SU-DHL-6 (cell line): ENCODE measurements at regions not wholly inside any gene's neighbourhood (a gene's known extent, or its start where the extent isn't known, plus 50 kb on each side); places are given as distances from the start of the nearest gene placed in this dataset.

Experiments used
- EZH2phosphoT487 ChIP-seq: fragments of 200-600 bp; sonication (generic), shearing (Covaris generic); conservative IDR thresholded peaks from 2 replicates; pipeline ENCODE4 v1.6.1; 2018; ENCODE audit warnings: mild to moderate bottlenecking, antibody characterized with exemption, low read length, moderate library complexity, mixed read lengths
- TF ChIP-seq, protein P1 (sequence below): fragments of 200-600 bp; sonication (generic); IDR thresholded peaks from one replicate; pipeline ENCODE4 v1.5.1; 2017; ENCODE audit warnings: antibody characterized with exemption, mild to moderate bottlenecking, low read length, moderate library complexity; ENCODE audit not compliant: insufficient read depth, poor library complexity, severe bottlenecking

DNA sequence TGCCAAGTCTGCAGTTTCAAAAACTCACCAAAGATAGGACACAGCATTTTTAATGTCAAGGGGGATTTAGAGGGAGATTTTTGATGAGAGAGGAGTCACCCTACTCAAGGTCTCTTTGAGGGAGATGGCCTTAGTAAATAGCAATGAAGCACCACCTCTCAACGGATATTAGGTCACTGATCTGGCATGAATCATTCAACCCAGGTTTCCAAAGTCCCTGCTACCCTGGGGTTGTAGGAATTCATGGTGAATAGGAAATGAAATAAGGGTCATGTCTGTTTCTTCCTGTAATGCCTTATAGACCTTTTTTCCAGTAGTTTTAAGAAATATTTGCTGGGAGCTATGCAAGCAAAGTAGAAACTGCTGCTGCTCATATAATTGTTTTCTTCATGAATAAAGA, 2154.9 kb downstream of the LRRC4C start:
- TF ChIP-seq, protein P1, sequence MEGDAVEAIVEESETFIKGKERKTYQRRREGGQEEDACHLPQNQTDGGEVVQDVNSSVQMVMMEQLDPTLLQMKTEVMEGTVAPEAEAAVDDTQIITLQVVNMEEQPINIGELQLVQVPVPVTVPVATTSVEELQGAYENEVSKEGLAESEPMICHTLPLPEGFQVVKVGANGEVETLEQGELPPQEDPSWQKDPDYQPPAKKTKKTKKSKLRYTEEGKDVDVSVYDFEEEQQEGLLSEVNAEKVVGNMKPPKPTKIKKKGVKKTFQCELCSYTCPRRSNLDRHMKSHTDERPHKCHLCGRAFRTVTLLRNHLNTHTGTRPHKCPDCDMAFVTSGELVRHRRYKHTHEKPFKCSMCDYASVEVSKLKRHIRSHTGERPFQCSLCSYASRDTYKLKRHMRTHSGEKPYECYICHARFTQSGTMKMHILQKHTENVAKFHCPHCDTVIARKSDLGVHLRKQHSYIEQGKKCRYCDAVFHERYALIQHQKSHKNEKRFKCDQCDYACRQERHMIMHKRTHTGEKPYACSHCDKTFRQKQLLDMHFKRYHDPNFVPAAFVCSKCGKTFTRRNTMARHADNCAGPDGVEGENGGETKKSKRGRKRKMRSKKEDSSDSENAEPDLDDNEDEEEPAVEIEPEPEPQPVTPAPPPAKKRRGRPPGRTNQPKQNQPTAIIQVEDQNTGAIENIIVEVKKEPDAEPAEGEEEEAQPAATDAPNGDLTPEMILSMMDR: no peak
- TF ChIP-seq EZH2phosphoT487: no peak
